Activated CD8-positive, alpha-beta memory T cell treated with anti-CD3 and anti-CD28 coated beads, Interleukin-2, amount 10 ng/mL, durations not matched to agents 7 days and 5 days (primary cell): ENCODE measurements at regions not wholly inside any gene's neighbourhood (a gene's known extent, or its start where the extent isn't known, plus 50 kb on each side); places are given as distances from the start of the nearest gene placed in this dataset.
"Not testable (repeated sequence)": the region's sequence is repeated elsewhere in the genome, so short reads cannot be mapped to it uniquely, and the experiment has no call there.

Experiments
- ATAC-seq: fragments of 150-1000 bp; cut with Tn5 transposase; one replicate; pipeline ENCODE4 v1.10.0; 2021; ENCODE audit warnings: moderate library complexity
- CTCF ChIA-PET: fragments of 350-600 bp; sonication (Branson Sonifier 250); formaldehyde crosslinking; loops from one replicate; lab custom pipeline; 2021; ENCODE audit warnings: antibody characterized with exemption; lab: Charles Lee
- DNase-seq: peaks from one replicate; pipeline ENCODE4 v3.0.0-alpha.2; 2020
- H3K27ac Mint-ChIP-seq: one replicate; pipeline ENCODE4 v1.8.0; 2021; ENCODE audit warnings: mild to moderate bottlenecking, mixed read lengths
- H3K27me3 Mint-ChIP-seq: one replicate; pipeline ENCODE4 v1.8.0; 2021; ENCODE audit warnings: mixed read lengths
- H3K36me3 Mint-ChIP-seq: one replicate; pipeline ENCODE4 v1.8.0; 2021; ENCODE audit warnings: mild to moderate bottlenecking, mixed read lengths
- H3K4me1 Mint-ChIP-seq: one replicate; pipeline ENCODE4 v1.8.0; 2021; ENCODE audit warnings: mixed read lengths
- H3K4me3 Mint-ChIP-seq: one replicate; pipeline ENCODE4 v1.8.0; 2021; ENCODE audit warnings: mild to moderate bottlenecking, moderate library complexity, mixed read lengths
- H3K9me3 Mint-ChIP-seq: one replicate; pipeline ENCODE4 v1.8.0; 2022; ENCODE audit warnings: low read depth, mixed read lengths

GRCh38 chr2:64795024-64795592 is 141.4 kb upstream of the SERTAD2 start:
- H3K4me3 Mint-ChIP-seq: no peak overlapping the region
- ATAC-seq (no peak), DNase-seq (no peak)
- H3K36me3 Mint-ChIP-seq: no peaks in the 10 kb centered on the region
- no peaks in the 10 kb centered on the region for H3K4me1 Mint-ChIP-seq
- no peak overlapping the region for H3K27ac Mint-ChIP-seq
- CTCF ChIA-PET: interaction anchor here (1.0 to 1.4 kb wide), 2 partner anchors 43 to 78 kb away, joined by 3 to 5 read pairs; no protein-coding TSS in a partner anchor
- H3K9me3 Mint-ChIP-seq: no peaks in the 10 kb centered on the region
- H3K27me3 Mint-ChIP-seq: peaks cover 27% of the 10 kb centered on the region

- no peaks in the 10 kb centered on the region for H3K4me1 Mint-ChIP-seq
- no peaks in the 10 kb centered on the region for H3K9me3 Mint-ChIP-seq
- no peaks in the 10 kb centered on the region for H3K36me3 Mint-ChIP-seq
- ATAC-seq (no peak), DNase-seq (no peak)
- no peak overlapping the region for H3K27ac Mint-ChIP-seq
- no peak overlapping the region for H3K4me3 Mint-ChIP-seq
- CTCF ChIA-PET: interaction anchor here (1.3 kb wide), 1 partner anchor 210 kb away, joined by 4 read pairs; no protein-coding TSS in a partner anchor
- peaks cover 27% of the 10 kb centered on the region for H3K27me3 Mint-ChIP-seq
Observed at GRCh38 chr2:64796926-64797325, 143.2 kb upstream of the SERTAD2 start.

GRCh38 chr2:64797881-64798575 is 144.3 kb upstream of the SERTAD2 start:
- CTCF ChIA-PET: interaction anchor here (1.3 kb wide), 1 partner anchor 211 kb away, joined by 4 read pairs; no protein-coding TSS in a partner anchor

GRCh38 chr2:64799592-64800252 is 146.0 kb upstream of the SERTAD2 start:
- H3K9me3 Mint-ChIP-seq: no peaks in the 10 kb centered on the region
- H3K36me3 Mint-ChIP-seq: no peaks in the 10 kb centered on the region
- no peaks in the 10 kb centered on the region for H3K4me1 Mint-ChIP-seq
- H3K27me3 Mint-ChIP-seq: peaks cover 12% of the 10 kb centered on the region
- ATAC-seq: no peak
- no peak for DNase-seq
- no peak overlapping the region for H3K4me3 Mint-ChIP-seq
- H3K27ac Mint-ChIP-seq: no peak overlapping the region
- CTCF ChIA-PET: no interaction called here

More at GRCh38 chr2:64797881-64798575, 144.3 kb upstream of the SERTAD2 start:
- Mint-ChIP-seq H3K4me3 (no peak overlapping the region), H3K27me3 (peaks cover 19% of the 10 kb centered on the region), H3K27ac (no peak overlapping the region), H3K36me3 (no peaks in the 10 kb centered on the region), H3K4me1 (no peaks in the 10 kb centered on the region), H3K9me3 (no peaks in the 10 kb centered on the region)
- no peak for DNase-seq
- ATAC-seq: no peak

GRCh38 chr2:64803776-64804175 is 150.1 kb upstream of the SERTAD2 start:
- H3K4me1 Mint-ChIP-seq: peaks cover 13% of the 10 kb centered on the region
- no peak for DNase-seq
- no peaks in the 10 kb centered on the region for H3K27me3 Mint-ChIP-seq
- no peaks in the 10 kb centered on the region for H3K9me3 Mint-ChIP-seq
- CTCF ChIA-PET: no interaction called here
- H3K4me3 Mint-ChIP-seq: no peak overlapping the region
- H3K36me3 Mint-ChIP-seq: peaks cover 3% of the 10 kb centered on the region
- H3K27ac Mint-ChIP-seq: no peak overlapping the region
- ATAC-seq: no peak

GRCh38 chr2:64804651-64805050 is 150.9 kb upstream of the SERTAD2 start:
- no peak for DNase-seq
- ATAC-seq: no peak
- H3K4me1 Mint-ChIP-seq: peaks cover 13% of the 10 kb centered on the region
- no peaks in the 10 kb centered on the region for H3K27me3 Mint-ChIP-seq
- peaks cover 2% of the 10 kb centered on the region for H3K9me3 Mint-ChIP-seq
- H3K4me3 Mint-ChIP-seq: no peak overlapping the region
- H3K36me3 Mint-ChIP-seq: peaks cover 3% of the 10 kb centered on the region
- CTCF ChIA-PET: interaction anchor here (0.8 kb wide), 1 partner anchor 159 kb away, joined by 3 read pairs; no protein-coding TSS in a partner anchor
- no peak overlapping the region for H3K27ac Mint-ChIP-seq

- CTCF ChIA-PET: interaction anchor here (1.1 to 1.7 kb wide), 2 partner anchors 16 to 25 kb away, joined by 3 to 5 read pairs; no protein-coding TSS in a partner anchor
- Mint-ChIP-seq H3K4me1 (peaks cover 19% of the 10 kb centered on the region), H3K4me3 (no peak overlapping the region), H3K9me3 (peaks cover 2% of the 10 kb centered on the region), H3K36me3 (peaks cover 3% of the 10 kb centered on the region), H3K27ac (no peak overlapping the region), H3K27me3 (no peaks in the 10 kb centered on the region)
- DNase-seq (peak; percentile 61), ATAC-seq (peak; percentile 66)
Observed at GRCh38 chr2:64807417-64807816, 153.7 kb upstream of the SERTAD2 start.

- no peak for ATAC-seq
- DNase-seq: no peak
- H3K4me1 Mint-ChIP-seq: peaks cover 19% of the 10 kb centered on the region
- H3K27me3 Mint-ChIP-seq: no peaks in the 10 kb centered on the region
- H3K27ac Mint-ChIP-seq: no peak overlapping the region
- H3K36me3 Mint-ChIP-seq: peaks cover 3% of the 10 kb centered on the region
- H3K9me3 Mint-ChIP-seq: peaks cover 2% of the 10 kb centered on the region
- CTCF ChIA-PET: interaction anchor here (1.1 to 1.8 kb wide), 3 partner anchors 11 to 24 kb away, joined by 3 to 5 read pairs (median 5); no protein-coding TSS in a partner anchor
- no peak overlapping the region for H3K4me3 Mint-ChIP-seq
Observed at GRCh38 chr2:64808092-64808491, 154.4 kb upstream of the SERTAD2 start.

GRCh38 chr2:64808754-64809153 is 155.0 kb upstream of the SERTAD2 start:
- CTCF ChIA-PET: interaction anchor here (1.7 to 1.8 kb wide), 2 partner anchors 11 to 23 kb away, joined by 5 read pairs; no protein-coding TSS in a partner anchor
- Mint-ChIP-seq H3K4me3 (no peak overlapping the region), H3K36me3 (peaks cover 3% of the 10 kb centered on the region), H3K27ac (no peak overlapping the region), H3K27me3 (no peaks in the 10 kb centered on the region), H3K9me3 (peaks cover 2% of the 10 kb centered on the region), H3K4me1 (peaks cover 19% of the 10 kb centered on the region)
- ATAC-seq: no peak
- no peak for DNase-seq

GRCh38 chr2:64809216-64809615 is 155.5 kb upstream of the SERTAD2 start:
- ATAC-seq: no peak
- Mint-ChIP-seq H3K4me3 (no peak overlapping the region), H3K9me3 (peaks cover 2% of the 10 kb centered on the region), H3K36me3 (peaks cover 3% of the 10 kb centered on the region), H3K27me3 (no peaks in the 10 kb centered on the region), H3K4me1 (peaks cover 19% of the 10 kb centered on the region), H3K27ac (no peak overlapping the region)
- no peak for DNase-seq
- CTCF ChIA-PET: interaction anchor here (0.6 to 1.8 kb wide), 2 partner anchors 10 to 163 kb away, joined by 3 to 5 read pairs; no protein-coding TSS in a partner anchor

GRCh38 chr2:64812285-64812684 is 158.6 kb upstream of the SERTAD2 start:
- Mint-ChIP-seq H3K9me3 (peaks cover 2% of the 10 kb centered on the region), H3K27me3 (no peaks in the 10 kb centered on the region), H3K4me3 (no peak overlapping the region), H3K4me1 (peaks cover 18% of the 10 kb centered on the region), H3K36me3 (peaks cover 3% of the 10 kb centered on the region), H3K27ac (peak overlapping the region; percentile 1)
- CTCF ChIA-PET: no interaction called here
- ATAC-seq (no peak), DNase-seq (no peak)

GRCh38 chr2:64814007-64814406 is 160.3 kb upstream of the SERTAD2 start:
- CTCF ChIA-PET: interaction anchor here (1.3 kb wide), 1 partner anchor 18 kb away, joined by 4 read pairs; no protein-coding TSS in a partner anchor
- Mint-ChIP-seq H3K27ac (no peak overlapping the region), H3K36me3 (no peaks in the 10 kb centered on the region), H3K4me1 (peaks cover 17% of the 10 kb centered on the region), H3K27me3 (no peaks in the 10 kb centered on the region), H3K9me3 (peaks cover 2% of the 10 kb centered on the region), H3K4me3 (no peak overlapping the region)
- ATAC-seq: no peak
- no peak for DNase-seq

GRCh38 chr2:64816526-64816925 is 162.8 kb upstream of the SERTAD2 start:
- ATAC-seq, H3K9me3 Mint-ChIP-seq, H3K27me3 Mint-ChIP-seq, DNase-seq, CTCF ChIA-PET, H3K27ac Mint-ChIP-seq, H3K36me3 Mint-ChIP-seq, H3K4me3 Mint-ChIP-seq: not testable (repeated sequence)
- peaks cover 33% of the 10 kb centered on the region for H3K4me1 Mint-ChIP-seq
